Hematopoietic multipotent progenitor cell treated with erythropoietin and hydrocortisone succinate and interleukin-3 and kit ligand, for 15 days (in vitro differentiated cells): ENCODE measurements at regions not wholly inside any gene's neighbourhood (a gene's known extent, or its start where the extent isn't known, plus 50 kb on each side); places are given as distances from the start of the nearest gene placed in this dataset.
"Not testable (repeated sequence)": the region's sequence is repeated elsewhere in the genome, so short reads cannot be mapped to it uniquely, and the experiment has no call there.

Source experiments
- DNase-seq: peaks from one replicate; pipeline ENCODE4 v3.0.0-alpha.2; 2015; ENCODE audit warnings: low spot score

DNA sequence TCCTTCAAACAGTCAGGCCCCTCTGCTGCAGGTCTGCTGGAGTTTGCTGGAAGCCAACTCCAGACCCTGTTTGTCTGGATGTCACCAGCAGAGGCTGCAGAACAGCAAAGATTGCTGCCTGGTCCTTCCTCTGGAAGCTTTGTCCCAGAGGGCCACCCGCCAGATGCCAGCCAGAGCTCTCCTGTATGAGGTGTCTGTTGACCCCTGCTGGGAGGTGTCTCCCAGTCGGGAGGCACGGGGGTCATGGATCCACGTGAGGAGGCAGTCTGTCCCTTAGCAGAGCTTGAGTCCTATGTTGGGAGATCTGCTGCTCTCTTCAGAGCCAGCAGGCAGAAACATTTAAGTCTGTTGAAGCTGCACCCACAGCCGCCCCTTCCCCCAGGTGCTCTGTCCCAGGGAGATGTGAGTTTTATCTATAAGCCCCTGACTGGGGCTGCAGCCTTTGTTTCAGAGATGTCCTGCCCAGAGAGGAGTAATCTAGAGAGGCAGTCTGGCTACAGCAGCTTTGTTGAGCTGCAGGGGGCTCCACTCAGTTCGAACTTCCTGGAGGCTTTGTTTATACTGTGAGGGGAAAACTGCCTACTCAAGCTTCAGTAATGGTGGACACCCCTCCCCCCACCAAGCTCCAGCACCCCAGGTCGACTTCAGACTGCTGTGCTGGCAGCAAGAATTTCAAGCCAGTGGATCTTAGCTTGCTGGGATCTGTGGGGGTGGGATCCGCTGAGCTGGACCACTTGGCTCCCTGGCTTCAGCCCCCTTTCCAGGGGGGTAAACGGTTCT is 72.1 kb downstream of the OGFRL1 start:
- not testable (repeated sequence) for DNase-seq

DNA sequence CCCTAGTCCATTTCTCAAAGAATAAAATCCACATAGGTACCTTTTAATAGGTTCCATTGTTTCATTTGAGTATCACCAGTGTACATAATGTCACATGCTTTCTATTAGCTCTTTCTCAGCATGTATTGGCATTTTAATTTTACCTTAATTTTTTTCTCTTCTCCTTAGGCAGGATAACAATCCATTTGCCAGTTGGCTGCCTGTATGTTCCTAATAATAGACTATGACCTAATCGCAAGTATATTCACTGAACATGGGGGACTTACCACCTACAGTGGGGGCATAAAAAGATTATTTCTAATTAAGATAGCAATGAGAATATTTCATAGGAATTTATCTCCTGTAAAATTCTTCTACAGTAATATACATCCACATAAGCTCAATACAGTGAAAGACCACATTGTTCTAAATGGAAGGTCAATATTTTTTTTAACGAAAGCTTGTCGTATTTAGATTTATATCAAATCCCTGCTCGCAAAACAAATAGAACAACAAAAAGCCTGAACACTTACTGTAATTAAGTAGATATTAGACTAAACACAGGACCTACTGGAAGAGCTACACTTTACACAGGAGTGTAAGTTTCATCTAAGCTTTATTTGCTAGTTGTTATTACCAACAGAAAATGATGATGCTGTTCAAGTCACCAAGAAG is 76.4 kb downstream of the OGFRL1 start:
- DNase-seq, result no peak

DNA sequence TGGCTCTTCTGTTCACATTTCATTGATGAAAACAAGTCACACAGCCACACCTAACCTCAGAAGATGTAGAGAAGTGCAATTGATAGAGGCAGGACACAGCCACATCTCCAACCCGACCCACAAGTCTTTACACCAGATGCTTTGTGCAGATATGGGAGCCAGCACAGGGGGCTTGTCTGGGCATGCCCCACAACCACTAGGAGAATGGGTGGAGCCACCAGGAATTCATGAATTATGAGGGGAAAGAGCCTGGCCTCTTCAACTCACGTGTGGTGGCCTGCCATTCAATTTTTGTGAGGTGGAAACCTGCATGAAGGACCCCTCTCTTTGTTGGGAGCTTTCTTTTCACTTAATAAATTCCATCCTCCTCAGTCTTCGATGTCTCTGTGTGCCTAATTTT is 79.1 kb downstream of the OGFRL1 start:
- DNase-seq, result no peak

DNA sequence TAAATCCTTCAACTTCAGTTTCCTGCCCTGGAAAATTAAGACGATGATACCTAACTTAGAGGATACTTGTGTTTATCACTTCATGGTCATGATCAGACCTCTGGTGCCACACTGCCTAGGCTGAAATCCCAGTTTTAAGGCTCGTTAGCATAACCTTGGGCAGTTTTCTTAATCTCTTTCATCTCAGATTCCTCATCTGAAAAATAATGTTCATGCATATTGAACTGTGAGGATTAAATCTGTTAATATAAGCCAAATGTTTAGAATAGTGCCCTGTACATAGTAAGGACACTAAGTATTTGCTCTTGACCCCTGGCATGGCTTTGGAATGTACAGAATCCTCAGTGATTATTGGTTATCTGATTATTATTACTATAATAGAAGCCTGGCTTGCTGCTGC is 79.7 kb downstream of the OGFRL1 start:
- DNase-seq, result no peak

DNA sequence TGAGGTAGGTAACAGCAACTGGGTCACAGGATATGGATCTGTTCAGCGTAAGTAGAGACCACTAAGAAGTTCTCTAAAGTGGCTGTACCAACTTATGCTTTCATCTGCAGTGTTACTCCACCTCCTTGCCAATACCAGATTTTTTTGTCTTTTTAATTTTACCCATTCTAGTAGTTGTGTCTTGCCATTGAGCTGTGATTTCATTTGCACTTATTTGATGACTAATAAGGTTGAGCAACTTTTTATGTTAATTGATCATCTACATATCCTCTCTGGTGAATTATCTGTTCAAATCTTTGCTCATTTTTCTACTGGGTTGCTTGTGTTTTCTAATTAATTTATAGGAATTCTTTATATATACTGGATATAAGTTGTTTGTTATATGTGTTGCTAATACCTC is 82.9 kb downstream of the OGFRL1 start:
- no peak for DNase-seq

DNA sequence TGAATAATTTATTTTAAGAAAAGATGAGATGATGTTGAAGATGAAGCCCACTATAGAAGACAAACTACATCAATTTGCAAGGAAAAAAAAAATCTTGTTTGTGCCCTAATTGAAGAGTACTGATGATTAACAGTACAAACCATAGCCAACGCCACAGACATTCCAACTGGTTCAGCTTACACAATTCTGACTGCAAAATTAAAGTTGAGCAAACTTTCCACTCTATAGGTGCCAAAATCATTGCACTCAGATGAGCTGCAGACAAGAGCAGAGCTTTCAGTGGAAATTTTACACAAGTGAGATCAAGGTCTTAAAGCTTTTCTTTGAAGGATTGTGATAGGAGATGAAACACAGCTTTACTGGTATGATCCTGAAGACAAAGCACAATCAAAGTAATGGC is 85.3 kb downstream of the OGFRL1 start:
- no peak for DNase-seq

DNA sequence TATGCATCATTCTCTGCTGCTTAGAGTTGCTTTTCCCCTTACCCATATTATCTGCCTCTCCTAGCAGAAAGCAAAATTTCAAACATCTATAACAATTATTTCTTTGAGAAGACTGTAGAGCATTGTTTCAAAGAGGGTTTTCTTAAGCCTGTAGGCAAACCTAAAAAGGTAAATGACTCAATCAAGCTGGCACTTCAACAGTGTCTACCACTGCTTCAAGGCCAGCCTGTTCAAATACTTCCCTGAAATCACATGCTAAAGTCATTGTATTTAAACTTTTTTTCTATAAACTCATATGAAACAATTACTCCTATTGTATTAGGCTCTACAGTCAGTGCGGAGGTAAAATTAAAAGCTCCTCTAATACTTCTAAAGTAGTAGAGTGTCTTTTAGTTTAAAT is 87.1 kb downstream of the OGFRL1 start:
- DNase-seq, result no peak

DNA sequence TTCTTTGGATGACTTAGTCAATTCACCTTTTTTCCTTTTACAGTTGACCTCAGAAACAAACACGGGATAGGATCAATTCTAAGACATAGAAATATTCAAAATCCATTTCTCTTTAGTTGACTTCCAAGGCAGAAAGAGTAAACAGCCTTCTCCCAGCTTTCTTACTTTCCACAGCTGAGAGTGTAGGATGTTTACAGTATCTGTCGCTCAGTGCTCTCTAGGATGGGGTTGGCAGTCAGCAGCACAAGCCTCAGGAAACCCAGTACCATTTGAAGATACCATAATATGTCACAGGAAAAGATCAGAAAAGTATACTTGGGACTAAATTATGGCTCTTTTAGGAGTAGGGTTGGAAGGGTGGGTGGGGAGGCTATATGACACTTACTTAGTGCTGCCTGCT is 88.2 kb downstream of the OGFRL1 start:
- DNase-seq, result no peak

DNA sequence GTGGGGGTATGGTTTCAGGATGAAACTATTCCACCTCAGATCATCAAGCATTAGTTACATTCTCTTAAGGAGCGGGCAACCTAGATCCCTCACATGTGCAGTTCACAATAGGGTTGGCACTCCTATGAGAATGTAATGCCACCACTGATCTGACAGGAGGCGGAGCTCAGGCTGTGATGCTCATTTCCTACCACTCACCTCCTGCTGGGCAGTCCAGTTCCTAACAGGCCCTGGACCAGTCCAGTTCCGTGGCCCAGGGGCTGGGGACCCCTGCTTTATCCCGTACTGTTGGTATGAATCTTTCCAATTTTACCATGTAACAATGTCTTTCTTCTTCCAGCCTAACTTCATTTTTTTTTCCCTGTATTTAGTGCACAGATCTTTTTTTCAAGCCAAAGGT is 94.9 kb downstream of the OGFRL1 start:
- no peak for DNase-seq

DNA sequence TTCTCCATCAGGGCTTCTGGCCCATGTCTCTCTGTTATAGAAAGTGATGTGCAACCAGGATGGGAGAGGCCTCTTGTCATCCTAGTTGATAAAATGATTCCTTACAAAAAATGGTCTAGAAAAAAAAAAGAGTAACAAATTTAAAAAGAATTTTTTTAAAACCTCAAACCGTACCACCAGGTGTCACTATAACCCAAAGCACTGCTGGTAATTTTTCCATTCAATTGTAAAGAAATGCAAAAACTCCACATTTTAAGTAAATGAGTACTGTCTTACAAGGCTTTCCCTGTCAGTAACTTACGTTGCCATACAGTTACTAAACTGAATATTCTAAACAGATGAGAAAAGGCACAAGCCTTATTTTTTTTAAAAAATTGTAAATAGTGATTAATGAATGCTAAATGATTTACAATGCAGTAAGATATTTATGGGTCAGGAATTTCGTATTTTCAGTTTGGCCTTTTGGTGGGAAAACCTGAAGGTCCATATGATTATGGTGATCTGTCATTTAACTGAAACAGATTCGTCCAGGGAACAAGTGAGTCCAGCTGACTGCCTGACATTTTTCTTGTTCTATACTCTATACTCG is 95.4 kb downstream of the OGFRL1 start:
- DNase-seq, result no peak

DNA sequence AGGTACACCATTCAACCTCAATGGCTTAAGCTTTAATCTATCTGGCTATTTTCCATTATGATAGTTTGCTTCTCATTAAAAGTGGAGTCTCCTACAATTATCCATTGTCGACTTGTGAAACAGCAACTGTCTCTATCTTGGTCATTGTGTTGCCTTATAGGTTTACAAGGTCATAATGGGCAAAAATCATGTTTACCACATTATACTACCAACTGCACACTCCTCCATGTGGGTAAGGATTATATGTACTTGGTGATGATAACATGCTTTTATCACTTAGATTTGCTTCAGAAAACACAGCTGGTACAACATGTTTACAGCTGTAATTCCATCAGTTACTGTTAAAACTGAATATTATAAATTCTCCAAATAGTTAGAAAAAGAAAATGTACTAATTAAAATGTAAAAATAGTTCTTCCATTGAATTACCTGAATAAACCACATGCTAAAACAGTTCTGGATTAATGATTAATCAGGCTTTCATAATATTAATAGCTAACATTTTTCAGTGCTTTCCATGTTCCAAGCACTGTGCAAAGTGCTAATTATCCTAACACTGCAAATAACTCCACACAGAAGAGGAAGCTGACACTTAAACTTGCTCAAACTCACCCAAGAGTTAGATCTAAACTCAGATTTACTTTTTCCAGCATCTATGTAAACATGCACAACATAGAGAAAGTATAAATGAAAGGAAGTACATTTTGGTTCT is 96.7 kb downstream of the OGFRL1 start:
- no peak for DNase-seq

DNA sequence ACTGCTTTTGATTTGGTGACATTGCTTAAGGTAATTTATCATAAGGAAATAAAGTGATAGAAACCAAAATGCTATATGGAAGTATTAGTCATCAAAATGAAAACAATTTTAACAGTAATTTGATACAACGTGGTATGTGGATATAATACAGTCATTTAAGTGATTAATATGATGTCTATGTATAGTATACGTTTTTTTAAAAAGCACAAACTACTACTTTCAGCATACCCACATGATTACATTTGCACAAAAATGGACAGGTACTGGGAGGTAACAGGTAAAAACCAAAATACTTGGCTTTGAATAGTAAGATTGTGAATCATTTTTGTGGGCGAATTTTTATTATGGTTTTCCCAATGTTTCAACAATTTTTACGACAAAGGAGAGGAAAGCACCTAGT is 97.6 kb downstream of the OGFRL1 start:
- DNase-seq, result no peak

DNA sequence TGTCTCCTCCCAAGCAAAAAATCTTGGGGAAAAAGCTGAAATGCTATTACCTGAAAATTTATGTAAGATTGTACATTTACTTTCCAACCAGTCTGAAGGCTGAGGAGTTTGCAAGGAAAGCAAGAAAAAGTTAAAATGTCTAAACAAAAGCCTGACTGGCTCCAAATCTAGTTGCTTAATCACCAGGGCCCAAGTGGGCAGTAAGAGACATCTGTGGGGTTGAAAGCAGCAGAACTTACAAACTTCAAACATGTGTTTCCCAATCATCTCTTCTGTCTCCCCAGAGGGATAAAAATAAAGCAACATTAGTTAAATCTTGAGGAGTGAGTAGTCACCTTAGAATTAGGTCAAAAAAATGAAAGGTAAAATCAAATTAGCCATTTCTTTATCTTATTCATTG is 98.6 kb downstream of the OGFRL1 start:
- no peak for DNase-seq

DNA sequence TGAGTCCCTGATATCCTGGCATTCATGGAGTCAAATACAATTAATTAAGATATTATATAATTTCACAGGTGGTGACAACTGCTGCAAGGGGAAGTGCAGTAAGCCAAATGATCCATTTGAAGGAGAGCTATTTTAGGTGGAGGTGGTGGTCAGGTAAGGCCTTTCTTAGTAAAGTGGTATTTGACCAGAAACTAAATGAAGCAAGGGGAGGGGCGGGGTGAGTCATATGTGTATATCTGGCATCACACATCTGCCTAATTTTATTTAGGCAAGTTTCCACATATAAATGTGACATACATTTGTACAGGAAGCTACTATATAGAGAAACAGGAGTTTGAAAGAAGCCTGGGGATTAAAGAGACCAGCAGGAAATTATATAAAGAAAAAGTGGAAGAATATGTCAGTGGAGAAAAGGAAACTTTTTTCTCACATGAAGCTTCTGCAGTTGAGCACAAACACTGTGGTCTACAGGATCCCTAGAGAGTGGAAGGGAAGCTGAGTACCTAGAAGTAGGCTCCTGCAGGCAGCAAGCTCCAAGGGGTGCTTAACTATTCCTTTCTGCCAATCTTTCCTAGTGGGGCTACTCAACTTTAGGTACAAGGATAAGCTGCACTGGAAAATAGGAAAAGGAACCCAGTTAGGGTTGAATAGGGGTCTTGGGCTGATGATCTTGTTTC is 99.6 kb downstream of the OGFRL1 start:
- no peak for DNase-seq

DNA sequence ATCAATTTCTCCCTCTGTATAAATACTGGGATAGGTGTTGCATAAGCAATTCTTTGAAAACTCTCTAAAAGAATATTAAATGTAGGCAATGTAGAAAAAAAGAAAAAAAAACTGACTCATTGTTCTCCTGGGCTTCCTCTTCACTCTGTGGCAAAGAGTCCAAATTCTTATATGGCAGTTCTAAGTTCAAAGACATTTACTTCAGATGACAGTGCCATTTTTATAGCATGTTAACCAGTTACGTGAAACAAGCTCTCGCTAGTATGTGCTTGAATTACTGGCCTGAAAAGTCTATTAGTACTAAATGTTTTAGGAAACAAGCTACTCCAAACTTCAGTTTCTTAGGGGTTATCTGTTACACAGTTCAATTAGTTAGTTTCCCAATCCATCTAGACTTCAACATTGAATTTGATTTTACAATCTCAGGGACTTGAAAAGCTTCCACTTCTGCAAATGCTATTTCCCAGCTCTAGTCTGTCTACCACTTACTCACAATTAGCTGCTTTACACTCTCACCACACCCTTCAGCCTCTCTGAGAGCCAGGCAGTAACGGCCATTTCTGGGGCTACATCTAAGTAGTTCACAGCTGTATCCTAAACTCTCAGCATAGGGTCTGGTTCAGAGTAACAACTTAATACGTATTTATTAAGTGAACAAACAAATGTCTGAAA is 100.4 kb downstream of the OGFRL1 start:
- DNase-seq, result no peak

DNA sequence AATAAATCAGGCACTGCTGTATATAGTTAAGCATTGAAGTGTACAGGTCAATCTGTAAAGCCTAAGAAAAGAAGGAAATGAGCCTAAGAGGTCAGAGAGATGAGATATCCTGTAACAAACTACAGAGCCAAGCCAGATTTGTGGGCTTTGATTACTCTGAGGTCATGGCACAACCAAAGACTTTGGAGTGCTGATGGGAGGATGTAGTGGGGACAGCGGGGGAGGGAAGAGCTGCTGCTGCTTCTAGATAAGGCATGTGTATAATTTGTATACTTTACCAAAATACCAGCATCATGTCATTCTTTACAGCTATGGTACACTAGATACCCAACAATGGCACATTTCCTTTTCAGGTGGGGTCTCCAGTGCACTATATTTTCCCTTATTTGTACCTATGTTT is 102.5 kb downstream of the OGFRL1 start:
- no peak for DNase-seq

DNA sequence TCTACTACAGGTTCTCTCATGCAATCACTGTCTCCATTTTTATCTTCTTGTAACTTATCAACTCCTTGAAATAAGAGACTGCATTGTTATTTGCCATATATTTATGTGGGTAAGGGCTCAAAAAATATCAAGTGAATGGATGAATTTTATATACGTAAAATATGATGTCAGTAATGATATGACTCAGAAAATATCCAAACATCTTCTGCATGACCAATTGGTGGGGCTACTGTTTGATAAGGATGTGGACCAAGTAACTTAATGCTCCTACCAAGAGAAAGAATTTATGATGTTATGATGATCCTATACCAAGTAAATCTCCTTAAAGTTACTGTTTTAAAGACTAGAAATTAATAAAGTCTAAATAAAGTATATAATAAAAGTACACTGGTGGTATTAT is 103.7 kb downstream of the OGFRL1 start:
- DNase-seq, result no peak

DNA sequence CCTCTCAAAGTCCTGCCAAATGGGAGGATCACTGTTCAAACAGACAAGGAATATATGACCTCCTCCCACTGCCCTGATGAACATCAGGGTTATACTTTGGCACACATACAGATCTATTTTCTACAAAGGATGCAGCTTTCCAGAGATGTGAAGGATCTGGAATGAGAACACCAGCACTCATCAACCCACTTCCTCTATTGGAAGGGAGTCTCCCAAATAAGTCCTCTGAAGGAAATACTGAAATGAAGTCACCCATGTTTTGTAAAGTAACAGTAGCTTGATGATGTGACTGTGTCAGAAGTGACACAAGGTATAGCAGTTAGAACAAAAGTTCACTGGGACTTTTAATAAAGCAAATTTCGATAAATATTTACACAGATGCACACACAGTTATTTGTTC is 104.9 kb downstream of the OGFRL1 start:
- no peak for DNase-seq

DNA sequence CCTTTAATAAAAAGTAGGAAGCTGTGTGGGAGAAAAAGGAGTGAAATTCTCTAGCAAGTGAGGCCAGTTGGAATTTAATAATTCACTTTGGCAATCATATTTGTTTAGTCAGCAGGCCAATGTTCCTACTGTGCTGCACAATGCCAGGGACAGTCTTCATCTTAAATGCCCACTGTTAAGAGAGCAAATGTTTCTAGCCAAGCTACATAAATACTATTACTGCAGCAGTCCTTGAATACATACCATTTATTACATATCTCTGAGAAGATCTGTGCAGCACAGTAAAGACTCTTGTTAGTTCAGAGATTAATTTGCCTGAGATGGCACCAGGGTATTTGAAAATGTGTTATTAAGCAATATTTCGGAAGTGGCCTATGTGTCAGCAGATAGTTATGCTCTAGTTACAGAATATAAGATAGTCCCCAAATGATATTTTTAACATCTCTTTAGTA is 105.4 kb downstream of the OGFRL1 start:
- DNase-seq, result no peak

DNA sequence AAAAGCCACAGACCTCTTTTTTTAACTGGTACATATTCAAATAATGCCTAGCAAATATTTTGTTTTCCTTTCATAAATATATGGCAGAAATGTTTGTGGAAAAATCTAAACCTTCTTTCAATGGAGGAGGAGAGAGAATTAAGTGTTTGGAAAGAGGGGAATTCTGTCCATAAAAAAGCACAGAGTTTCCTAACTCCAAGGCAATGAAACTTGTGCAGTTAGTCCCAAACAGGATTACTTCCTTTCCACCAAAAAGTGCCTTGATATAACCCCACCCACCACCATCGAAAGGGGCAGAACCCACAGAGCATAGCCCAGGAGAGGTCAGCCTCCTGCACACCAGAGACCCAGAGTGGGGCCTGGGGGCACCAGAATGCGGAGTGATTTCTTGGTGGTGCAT is 106.3 kb downstream of the OGFRL1 start:
- no peak for DNase-seq

DNA sequence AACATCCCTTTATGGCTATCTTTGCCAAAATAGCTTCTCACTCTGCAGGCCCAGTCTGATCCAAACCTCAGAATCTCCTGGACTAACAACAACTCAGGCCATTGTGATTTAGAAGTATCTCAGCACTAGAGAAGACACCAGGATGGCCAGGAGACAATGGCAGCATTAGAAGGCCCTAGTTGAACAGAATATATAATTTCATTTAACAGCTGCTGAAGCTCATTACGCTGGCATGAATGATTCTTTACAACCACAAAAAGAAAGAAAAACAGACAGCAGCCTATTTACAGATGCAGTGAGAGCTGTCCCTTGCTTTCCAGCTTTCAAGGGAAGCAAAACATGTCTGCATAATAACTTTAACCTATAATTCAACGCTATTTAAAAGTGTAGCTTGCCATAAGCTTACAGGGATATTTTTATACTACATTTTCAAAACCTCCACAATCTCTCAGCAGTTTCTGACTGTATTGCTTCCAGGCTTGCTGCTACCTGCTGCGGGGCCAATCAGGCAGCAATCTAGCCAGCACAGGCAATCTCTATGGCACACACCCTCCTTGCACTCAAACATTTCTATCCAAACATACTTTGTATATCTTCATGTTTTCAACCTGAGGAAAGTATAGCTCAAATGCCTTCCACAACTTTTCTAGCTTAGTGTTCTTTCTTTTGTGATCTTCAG is 107.3 kb downstream of the OGFRL1 start:
- no peak for DNase-seq
